Esophagus (tissue), 2 donors: ENCODE measurements at regions not wholly inside any gene's neighbourhood (a gene's known extent, or its start where the extent isn't known, plus 50 kb on each side); places are given as distances from the start of the nearest gene placed in this dataset.
"Not testable (repeated sequence)": the region's sequence is repeated elsewhere in the genome, so short reads cannot be mapped to it uniquely, and the experiment has no call there.

Source experiments
- H3K27ac ChIP-seq, 2 donors: one replicate each; pipeline ENCODE4 v1.5.1; 2013; ENCODE audit warnings: low read depth in 2 of 2, mild to moderate bottlenecking in 2 of 2, inconsistent platforms in 1 of 2, low read length in 1 of 2, moderate library complexity in 1 of 2
- H3K27me3 ChIP-seq, 2 donors: one replicate each; pipeline ENCODE4 v1.6.1; 2013; ENCODE audit warnings: low read length in 2 of 2, control low read depth in 1 of 2, mild to moderate bottlenecking in 1 of 2; ENCODE audit not compliant: insufficient read depth in 2 of 2, control insufficient read depth in 1 of 2
- H3K36me3 ChIP-seq, 2 donors: one replicate each; pipeline ENCODE4 v1.6.1; 2013; ENCODE audit warnings: low read length in 1 of 2; ENCODE audit not compliant: control insufficient read depth in 2 of 2, insufficient read depth in 2 of 2
- H3K4me1 ChIP-seq, 2 donors: one replicate each; pipeline ENCODE4 v1.6.1; 2013; ENCODE audit warnings: low read length in 1 of 2; ENCODE audit not compliant: control insufficient read depth in 2 of 2, insufficient read depth in 2 of 2
- H3K4me3 ChIP-seq, 2 donors: one replicate each; pipeline ENCODE4 v1.5.1; 2013; ENCODE audit warnings: low read length in 2 of 2, mild to moderate bottlenecking in 2 of 2, low read depth in 1 of 2, moderate library complexity in 1 of 2
- H3K9me3 ChIP-seq, 2 donors: one replicate each; pipeline ENCODE4 v1.6.1; 2013; ENCODE audit warnings: mild to moderate bottlenecking in 2 of 2, low read depth in 1 of 2, low read length in 1 of 2, moderate library complexity in 1 of 2; ENCODE audit not compliant: control insufficient read depth in 2 of 2, insufficient read depth in 1 of 2
- WGBS, 2 donors: extraction: QIAGEN DNeasy Blood & Tissue Kit; methylation state at CpG; one replicate each; pipeline ENCODE4 v1.1.7; 2013; 5-methylcytosine and 5-hydroxymethylcytosine counted together
- donor health status: healthy with polysubstance abuse.
- donor health status: Bipolar disorder and iron deficiency.

DNA sequence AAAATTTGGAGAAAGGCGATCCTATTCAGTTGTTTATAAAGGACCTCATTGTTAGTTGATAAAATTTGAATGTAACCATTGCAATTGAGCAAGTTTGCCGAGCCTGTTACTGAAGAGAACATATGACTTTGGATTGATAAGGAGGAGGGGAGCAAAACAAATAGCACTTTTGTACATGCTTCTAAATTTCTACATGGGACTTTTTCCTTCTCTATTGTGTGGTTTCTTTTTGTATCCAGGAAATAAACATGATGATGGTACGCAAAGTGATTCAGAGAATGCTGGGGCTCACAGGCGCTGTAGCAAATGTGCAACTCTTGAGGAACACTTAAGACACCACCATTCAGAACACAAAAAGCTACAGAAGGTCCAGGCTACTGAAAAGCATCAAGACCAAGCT lies 140.2 kb upstream of the PRSS12 start:
- not testable (repeated sequence) for H3K4me1 ChIP-seq, H3K9me3 ChIP-seq, H3K27ac ChIP-seq, H3K27me3 ChIP-seq, H3K4me3 ChIP-seq, H3K36me3 ChIP-seq
- WGBS, 2 donors, result 77 to 87% methylated on average over 4 of the region's 4 CpGs

DNA sequence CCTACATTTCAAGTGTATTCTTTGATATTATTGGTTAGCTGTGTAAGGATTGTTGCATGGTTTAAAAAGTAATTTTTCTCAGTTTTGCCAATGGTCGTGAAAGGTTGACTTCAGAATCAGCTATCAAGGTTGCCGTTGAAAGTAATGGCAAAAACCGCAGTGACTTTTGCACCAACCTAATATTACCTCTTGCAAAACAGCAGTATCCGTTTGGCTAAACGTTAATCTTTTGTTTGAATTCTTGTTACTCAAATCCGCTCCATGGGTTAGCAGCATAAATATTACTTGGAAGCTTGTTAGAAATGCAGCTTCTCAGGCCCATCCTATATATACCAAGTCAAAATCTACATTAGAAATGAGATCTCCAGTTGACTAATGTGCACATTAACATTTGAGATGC lies 141.6 kb upstream of the PRSS12 start:
- not testable (repeated sequence) for H3K9me3 ChIP-seq, H3K27me3 ChIP-seq, H3K27ac ChIP-seq, H3K4me1 ChIP-seq, H3K36me3 ChIP-seq, H3K4me3 ChIP-seq
- 81 to 83% methylated on average over 6 of the region's 6 CpGs for WGBS, 2 donors

DNA sequence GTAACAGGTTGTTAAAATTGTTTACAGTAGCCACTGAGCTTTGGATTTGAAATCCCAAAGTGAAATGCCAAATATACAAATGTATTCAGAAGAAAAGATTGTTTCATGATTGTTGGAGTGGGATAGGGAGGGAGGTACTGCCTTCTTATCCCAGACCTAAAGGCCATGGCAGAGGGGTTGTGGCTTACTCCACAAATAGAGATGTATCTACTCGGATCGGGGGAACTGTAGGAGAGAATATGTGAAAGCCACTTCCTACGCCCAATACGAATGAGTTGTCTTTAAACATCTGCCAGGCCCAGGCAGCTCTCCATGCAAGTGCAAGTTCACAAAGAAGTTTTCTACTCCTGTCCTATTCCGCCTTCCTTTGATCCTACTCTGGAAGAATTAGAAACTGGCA lies 150.2 kb upstream of the PRSS12 start:
- WGBS, 2 donors, result 69 to 84% methylated on average over 5 of the region's 5 CpGs
- not testable (repeated sequence) for H3K27me3 ChIP-seq, H3K4me3 ChIP-seq, H3K4me1 ChIP-seq, H3K27ac ChIP-seq, H3K9me3 ChIP-seq, H3K36me3 ChIP-seq

DNA sequence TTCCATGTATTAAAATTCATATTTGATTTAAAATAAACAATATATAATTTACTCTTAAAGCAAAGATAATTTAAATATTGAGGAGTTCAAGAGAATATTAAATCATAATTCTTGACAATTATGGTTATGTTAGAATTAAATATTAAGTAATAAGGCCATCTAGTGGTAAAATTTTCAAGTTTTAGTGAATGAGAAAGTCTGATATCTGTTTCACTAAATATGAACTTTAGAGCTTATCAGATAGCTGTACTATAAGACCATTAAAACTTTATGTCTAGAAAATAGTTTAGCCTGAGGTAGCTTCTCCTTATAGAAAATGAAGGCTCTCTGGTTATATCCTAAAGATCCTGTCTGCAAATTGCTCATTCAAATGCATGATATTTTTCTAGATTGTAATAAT lies 152.1 kb upstream of the PRSS12 start:
- not testable (repeated sequence) for H3K27ac ChIP-seq, H3K36me3 ChIP-seq, H3K9me3 ChIP-seq, H3K4me3 ChIP-seq, H3K27me3 ChIP-seq, H3K4me1 ChIP-seq

DNA sequence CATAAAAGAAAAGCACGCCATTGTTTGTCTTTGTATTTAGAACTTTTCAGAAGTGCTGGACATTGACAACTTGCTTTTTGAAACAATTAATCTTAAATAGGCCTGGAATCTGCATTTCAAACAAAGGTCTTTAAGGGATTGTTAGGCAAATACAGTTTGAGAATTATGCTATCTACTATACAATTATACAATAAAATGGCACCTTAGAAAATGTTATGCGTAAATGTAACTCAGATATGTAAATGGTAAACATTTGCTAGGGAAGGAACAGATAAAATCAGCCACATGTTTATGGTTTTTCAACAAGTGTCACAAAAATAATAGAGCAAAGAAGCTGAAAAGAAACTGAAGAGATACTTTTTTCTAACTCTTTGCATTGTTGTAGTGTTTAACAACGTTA lies 152.7 kb upstream of the PRSS12 start:
- not testable (repeated sequence) for H3K27me3 ChIP-seq, H3K36me3 ChIP-seq, H3K4me3 ChIP-seq, H3K4me1 ChIP-seq, H3K27ac ChIP-seq, H3K9me3 ChIP-seq
- WGBS, 2 donors, result 62 to 70% methylated on average over 3 of the region's 3 CpGs

DNA sequence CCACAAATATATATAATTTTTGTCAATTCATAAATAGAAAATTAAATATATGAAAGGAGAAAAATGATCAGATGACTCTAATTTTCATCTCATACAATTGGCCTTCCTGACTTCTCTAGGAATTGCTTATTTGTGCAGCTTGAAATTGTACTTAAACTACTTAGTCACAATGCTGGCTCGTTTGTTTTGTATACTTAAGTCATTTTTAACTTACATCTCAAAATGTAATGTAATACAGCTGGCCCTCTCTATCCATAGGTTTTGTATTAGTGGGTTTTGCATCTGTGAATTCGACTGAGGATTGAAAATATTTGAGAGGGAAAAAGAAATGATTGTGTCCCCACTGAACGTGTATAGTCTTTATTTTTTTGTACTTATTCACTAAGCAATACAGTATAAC lies 160.1 kb upstream of the PRSS12 start:
- 42 to 48% methylated on average over 3 of the region's 3 CpGs for WGBS, 2 donors
- H3K36me3 ChIP-seq, H3K27me3 ChIP-seq, H3K4me3 ChIP-seq, H3K27ac ChIP-seq, H3K4me1 ChIP-seq, H3K9me3 ChIP-seq: not testable (repeated sequence)

DNA sequence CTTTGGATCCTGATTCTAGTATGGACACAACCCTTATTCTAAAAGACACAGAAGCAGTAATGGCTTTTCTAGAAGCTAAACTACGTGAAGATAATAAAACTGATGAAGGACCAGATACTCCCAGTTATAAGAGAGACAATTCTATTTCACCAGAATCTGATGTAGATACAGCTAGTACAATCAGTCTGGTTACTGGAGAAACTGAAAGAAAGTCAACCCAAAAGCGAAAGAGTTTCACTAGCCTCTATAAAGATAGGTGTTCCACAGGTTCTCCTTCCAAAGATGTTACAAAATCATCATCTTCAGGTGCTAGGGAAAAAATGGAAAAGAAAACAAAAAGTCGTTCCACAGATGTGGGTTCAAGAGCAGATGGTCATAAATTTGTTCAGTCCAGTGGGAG lies 161.5 kb upstream of the PRSS12 start:
- H3K27me3 ChIP-seq, H3K4me3 ChIP-seq, H3K9me3 ChIP-seq, H3K36me3 ChIP-seq, H3K4me1 ChIP-seq, H3K27ac ChIP-seq: not testable (repeated sequence)
- WGBS, 2 donors, result 71 to 94% methylated on average over 1 to 3 of the region's 3 CpGs

DNA sequence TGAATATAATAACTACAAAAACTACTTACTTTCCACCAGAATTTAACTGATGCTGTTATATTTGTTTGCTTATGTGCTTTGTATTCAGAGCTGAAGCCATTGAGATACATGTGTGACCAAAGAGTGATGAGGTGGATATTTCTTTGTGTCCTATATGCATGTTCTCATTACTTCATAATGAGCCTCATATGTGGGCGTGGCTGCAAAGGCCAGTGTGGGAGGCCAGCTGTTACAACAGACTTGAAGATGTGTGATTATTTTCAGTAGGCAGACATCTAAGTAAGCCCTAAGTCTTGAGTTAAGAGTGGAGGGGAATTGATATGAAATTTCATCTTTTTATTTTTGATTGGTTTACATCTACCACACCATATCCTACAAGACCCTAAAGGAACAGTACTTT lies 163.3 kb upstream of the PRSS12 start:
- H3K4me3 ChIP-seq, H3K9me3 ChIP-seq, H3K27ac ChIP-seq, H3K36me3 ChIP-seq, H3K4me1 ChIP-seq, H3K27me3 ChIP-seq: not testable (repeated sequence)
- WGBS, 2 donors, result 41 to 51% methylated on average over 1 of the region's 1 CpG

DNA sequence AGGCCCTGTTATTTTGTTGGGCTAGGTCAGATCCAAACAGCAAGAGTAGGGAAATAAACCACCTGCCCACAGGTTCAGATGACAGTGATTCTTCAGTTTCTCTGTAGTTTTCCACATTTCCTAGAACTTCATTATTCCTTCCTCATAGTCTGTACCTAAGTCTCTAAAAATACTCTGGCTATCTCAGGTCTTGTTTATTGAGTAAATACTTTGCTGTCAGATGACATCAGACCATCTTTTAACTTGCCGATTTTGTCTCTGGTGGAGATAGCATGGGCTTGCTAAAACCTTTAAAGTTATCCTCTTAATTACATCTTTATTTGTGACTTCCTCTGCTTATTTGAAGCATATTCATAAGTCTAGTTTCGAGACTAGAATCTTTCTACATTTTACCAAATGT lies 155.1 kb upstream of the METTL14 start:
- WGBS, 2 donors, result 51 to 66% methylated on average over 2 of the region's 2 CpGs
- not testable (repeated sequence) for H3K4me3 ChIP-seq, H3K9me3 ChIP-seq, H3K27ac ChIP-seq, H3K36me3 ChIP-seq, H3K4me1 ChIP-seq, H3K27me3 ChIP-seq

DNA sequence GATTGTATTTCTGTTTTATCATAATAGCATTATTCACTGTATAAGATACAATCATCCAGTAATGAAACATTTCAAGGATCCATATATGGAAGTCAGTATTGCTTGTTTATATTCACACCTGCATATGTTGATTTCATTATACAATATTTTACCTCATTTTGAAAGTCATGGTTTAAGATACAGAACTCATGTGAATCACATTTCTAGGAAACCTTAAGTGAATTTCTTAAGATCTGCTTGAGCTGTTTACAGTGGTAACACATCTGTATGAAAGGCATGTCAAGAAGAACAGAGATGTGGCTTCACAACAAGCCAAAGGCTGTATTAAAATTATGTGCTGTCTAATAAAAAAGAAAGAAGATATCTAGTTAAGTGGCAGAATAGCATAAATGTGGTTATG lies 153.2 kb upstream of the METTL14 start:
- H3K4me3 ChIP-seq, H3K4me1 ChIP-seq, H3K36me3 ChIP-seq, H3K27ac ChIP-seq, H3K9me3 ChIP-seq, H3K27me3 ChIP-seq: not testable (repeated sequence)

DNA sequence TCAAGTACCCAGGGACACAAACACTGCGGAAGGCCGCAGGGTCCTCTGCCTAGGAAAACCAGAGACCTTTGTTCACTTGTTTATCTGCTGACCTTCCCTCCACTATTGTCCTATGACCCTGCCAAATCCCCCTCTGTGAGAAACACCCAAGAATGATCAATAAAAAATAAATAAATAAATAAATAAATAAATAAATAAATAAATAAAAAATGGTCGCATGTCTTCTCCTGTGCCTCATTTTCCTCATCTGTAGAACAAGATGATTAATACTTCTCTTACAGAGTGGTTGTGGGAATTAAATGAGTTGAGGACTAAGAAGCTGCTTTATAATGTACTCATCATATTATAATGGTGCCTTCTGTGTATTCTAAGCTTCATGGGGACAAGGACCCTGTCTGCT lies 149.4 kb upstream of the METTL14 start:
- H3K9me3 ChIP-seq, H3K27me3 ChIP-seq, H3K4me3 ChIP-seq, H3K27ac ChIP-seq, H3K36me3 ChIP-seq, H3K4me1 ChIP-seq: not testable (repeated sequence)
- 82 to 85% methylated on average over 3 of the region's 3 CpGs for WGBS, 2 donors
